ENCODE measurements at regions not wholly inside any gene's neighbourhood (a gene's known extent, or its start where the extent isn't known, plus 50 kb on each side); places are given as distances from the start of the nearest gene placed in this dataset.

GRCh38 chr3:23035927-23036640 is 167.0 kb upstream of the UBE2E2 start:
- no peak overlapping the region for H3K27ac ChIP-seq (ENCODE audit: low read depth, low read length)
- no peak overlapping the region for H3K4me3 ChIP-seq (ENCODE audit: low read depth in 1 of 2, low read length in 2 of 2)
- no peaks in the 10 kb centered on the region for H3K27me3 ChIP-seq (ENCODE audit: control insufficient read depth in 1 of 2, insufficient read depth in 2 of 2, low read length in 2 of 2)
- no peaks in the 10 kb centered on the region for H3K4me1 ChIP-seq (ENCODE audit: control insufficient read depth in 1 of 2, insufficient read depth in 2 of 2, low read length in 2 of 2)
- H3K9ac ChIP-seq (ENCODE audit: low read depth in 1 of 2, low read length in 2 of 2) = no peak overlapping the region
- H3K9me3 ChIP-seq (ENCODE audit: control insufficient read depth in 1 of 2, low read length in 2 of 2) = no peaks in the 10 kb centered on the region
- no peaks in the 10 kb centered on the region for H3K36me3 ChIP-seq (ENCODE audit: control insufficient read depth in 1 of 2, insufficient read depth in 2 of 2, low read length in 2 of 2)

GRCh38 chr3:23036728-23037127 is 166.4 kb upstream of the UBE2E2 start:
- H3K4me1 ChIP-seq (ENCODE audit: control insufficient read depth in 1 of 2, insufficient read depth in 2 of 2, low read length in 2 of 2) = no peaks in the 10 kb centered on the region
- no peak overlapping the region for H3K4me3 ChIP-seq (ENCODE audit: low read depth in 1 of 2, low read length in 2 of 2)
- H3K27me3 ChIP-seq (ENCODE audit: control insufficient read depth in 1 of 2, insufficient read depth in 2 of 2, low read length in 2 of 2) = no peaks in the 10 kb centered on the region
- H3K9ac ChIP-seq (ENCODE audit: low read depth in 1 of 2, low read length in 2 of 2) = no peak overlapping the region
- H3K9me3 ChIP-seq (ENCODE audit: control insufficient read depth in 1 of 2, low read length in 2 of 2) = no peaks in the 10 kb centered on the region
- no peaks in the 10 kb centered on the region for H3K36me3 ChIP-seq (ENCODE audit: control insufficient read depth in 1 of 2, insufficient read depth in 2 of 2, low read length in 2 of 2)
- H3K27ac ChIP-seq (ENCODE audit: low read depth, low read length) = no peak overlapping the region

GRCh38 chr3:23038471-23038870 is 164.7 kb upstream of the UBE2E2 start:
- H3K27me3 ChIP-seq (ENCODE audit: control insufficient read depth in 1 of 2, insufficient read depth in 2 of 2, low read length in 2 of 2) = no peaks in the 10 kb centered on the region
- H3K36me3 ChIP-seq (ENCODE audit: control insufficient read depth in 1 of 2, insufficient read depth in 2 of 2, low read length in 2 of 2) = no peaks in the 10 kb centered on the region
- H3K9me3 ChIP-seq (ENCODE audit: control insufficient read depth in 1 of 2, low read length in 2 of 2) = no peaks in the 10 kb centered on the region
- no peak overlapping the region for H3K9ac ChIP-seq (ENCODE audit: low read depth in 1 of 2, low read length in 2 of 2)
- no peak overlapping the region for H3K4me3 ChIP-seq (ENCODE audit: low read depth in 1 of 2, low read length in 2 of 2)
- H3K27ac ChIP-seq (ENCODE audit: low read depth, low read length) = no peak overlapping the region
- no peaks in the 10 kb centered on the region for H3K4me1 ChIP-seq (ENCODE audit: control insufficient read depth in 1 of 2, insufficient read depth in 2 of 2, low read length in 2 of 2)

- H3K9ac ChIP-seq (ENCODE audit: low read depth in 1 of 2, low read length in 2 of 2) = no peak overlapping the region
- no peaks in the 10 kb centered on the region for H3K4me1 ChIP-seq (ENCODE audit: control insufficient read depth in 1 of 2, insufficient read depth in 2 of 2, low read length in 2 of 2)
- no peaks in the 10 kb centered on the region for H3K27me3 ChIP-seq (ENCODE audit: control insufficient read depth in 1 of 2, insufficient read depth in 2 of 2, low read length in 2 of 2)
- H3K27ac ChIP-seq (ENCODE audit: low read depth, low read length) = no peak overlapping the region
- H3K4me3 ChIP-seq (ENCODE audit: low read depth in 1 of 2, low read length in 2 of 2) = no peak overlapping the region
- H3K9me3 ChIP-seq (ENCODE audit: control insufficient read depth in 1 of 2, low read length in 2 of 2) = no peaks in the 10 kb centered on the region
- no peaks in the 10 kb centered on the region for H3K36me3 ChIP-seq (ENCODE audit: control insufficient read depth in 1 of 2, insufficient read depth in 2 of 2, low read length in 2 of 2)
Measured at GRCh38 chr3:23041918-23042696, 161.0 kb upstream of the UBE2E2 start.

GRCh38 chr3:23044463-23044862 is 158.7 kb upstream of the UBE2E2 start:
- Histone ChIP-seq H3K4me1 (ENCODE audit: control insufficient read depth in 1 of 2, insufficient read depth in 2 of 2, low read length in 2 of 2) (no peaks in the 10 kb centered on the region), H3K9ac (ENCODE audit: low read depth in 1 of 2, low read length in 2 of 2) (no peak overlapping the region), H3K27ac (ENCODE audit: low read depth, low read length) (no peak overlapping the region), H3K4me3 (ENCODE audit: low read depth in 1 of 2, low read length in 2 of 2) (no peak overlapping the region), H3K36me3 (ENCODE audit: control insufficient read depth in 1 of 2, insufficient read depth in 2 of 2, low read length in 2 of 2) (no peaks in the 10 kb centered on the region), H3K9me3 (ENCODE audit: control insufficient read depth in 1 of 2, low read length in 2 of 2) (no peaks in the 10 kb centered on the region), H3K27me3 (ENCODE audit: control insufficient read depth in 1 of 2, insufficient read depth in 2 of 2, low read length in 2 of 2) (no peaks in the 10 kb centered on the region)

- Histone ChIP-seq H3K4me1 (ENCODE audit: control insufficient read depth in 1 of 2, insufficient read depth in 2 of 2, low read length in 2 of 2) (no peaks in the 10 kb centered on the region), H3K36me3 (ENCODE audit: control insufficient read depth in 1 of 2, insufficient read depth in 2 of 2, low read length in 2 of 2) (no peaks in the 10 kb centered on the region), H3K27ac (ENCODE audit: low read depth, low read length) (no peak overlapping the region), H3K9ac (ENCODE audit: low read depth in 1 of 2, low read length in 2 of 2) (no peak overlapping the region), H3K4me3 (ENCODE audit: low read depth in 1 of 2, low read length in 2 of 2) (no peak overlapping the region), H3K27me3 (ENCODE audit: control insufficient read depth in 1 of 2, insufficient read depth in 2 of 2, low read length in 2 of 2) (no peaks in the 10 kb centered on the region), H3K9me3 (ENCODE audit: control insufficient read depth in 1 of 2, low read length in 2 of 2) (no peaks in the 10 kb centered on the region)
Measured at GRCh38 chr3:23046536-23046935, 156.6 kb upstream of the UBE2E2 start.

- H3K4me3 ChIP-seq (ENCODE audit: low read depth in 1 of 2, low read length in 2 of 2) = no peak overlapping the region
- no peak overlapping the region for H3K27ac ChIP-seq (ENCODE audit: low read depth, low read length)
- H3K4me1 ChIP-seq (ENCODE audit: control insufficient read depth in 1 of 2, insufficient read depth in 2 of 2, low read length in 2 of 2) = no peaks in the 10 kb centered on the region
- H3K9me3 ChIP-seq (ENCODE audit: control insufficient read depth in 1 of 2, low read length in 2 of 2) = no peaks in the 10 kb centered on the region
- H3K27me3 ChIP-seq (ENCODE audit: control insufficient read depth in 1 of 2, insufficient read depth in 2 of 2, low read length in 2 of 2) = no peaks in the 10 kb centered on the region
- H3K36me3 ChIP-seq (ENCODE audit: control insufficient read depth in 1 of 2, insufficient read depth in 2 of 2, low read length in 2 of 2) = no peaks in the 10 kb centered on the region
- no peak overlapping the region for H3K9ac ChIP-seq (ENCODE audit: low read depth in 1 of 2, low read length in 2 of 2)
Measured at GRCh38 chr3:23051240-23052140, 151.6 kb upstream of the UBE2E2 start.

- Histone ChIP-seq H3K4me3 (ENCODE audit: low read depth in 1 of 2, low read length in 2 of 2) (no peak overlapping the region), H3K9me3 (ENCODE audit: control insufficient read depth in 1 of 2, low read length in 2 of 2) (no peaks in the 10 kb centered on the region), H3K27ac (ENCODE audit: low read depth, low read length) (no peak overlapping the region), H3K36me3 (ENCODE audit: control insufficient read depth in 1 of 2, insufficient read depth in 2 of 2, low read length in 2 of 2) (no peaks in the 10 kb centered on the region), H3K27me3 (ENCODE audit: control insufficient read depth in 1 of 2, insufficient read depth in 2 of 2, low read length in 2 of 2) (no peaks in the 10 kb centered on the region), H3K9ac (ENCODE audit: low read depth in 1 of 2, low read length in 2 of 2) (no peak overlapping the region), H3K4me1 (ENCODE audit: control insufficient read depth in 1 of 2, insufficient read depth in 2 of 2, low read length in 2 of 2) (no peaks in the 10 kb centered on the region)
Measured at GRCh38 chr3:23052208-23052607, 150.9 kb upstream of the UBE2E2 start.

GRCh38 chr3:23052620-23053019 is 150.5 kb upstream of the UBE2E2 start:
- Histone ChIP-seq H3K4me1 (ENCODE audit: control insufficient read depth in 1 of 2, insufficient read depth in 2 of 2, low read length in 2 of 2) (no peaks in the 10 kb centered on the region), H3K36me3 (ENCODE audit: control insufficient read depth in 1 of 2, insufficient read depth in 2 of 2, low read length in 2 of 2) (no peaks in the 10 kb centered on the region), H3K27me3 (ENCODE audit: control insufficient read depth in 1 of 2, insufficient read depth in 2 of 2, low read length in 2 of 2) (no peaks in the 10 kb centered on the region), H3K4me3 (ENCODE audit: low read depth in 1 of 2, low read length in 2 of 2) (no peak overlapping the region), H3K27ac (ENCODE audit: low read depth, low read length) (no peak overlapping the region), H3K9ac (ENCODE audit: low read depth in 1 of 2, low read length in 2 of 2) (no peak overlapping the region), H3K9me3 (ENCODE audit: control insufficient read depth in 1 of 2, low read length in 2 of 2) (no peaks in the 10 kb centered on the region)

Data from duodenal mucosa (tissue), 2 donors.